T47D (cell line): ENCODE measurements at regions not wholly inside any gene's neighbourhood (a gene's known extent, or its start where the extent isn't known, plus 50 kb on each side); places are given as distances from the start of the nearest gene placed in this dataset.

ENCODE experiments used
- DNase-seq, 2 experiments: peaks; one replicate each; pipeline versions ENCODE4 v3.0.0 to v3.0.0-alpha.2; 2011 to 2012; ENCODE audit warnings: low read depth in 1 of 2, low spot score in 1 of 2
- JUND ChIP-seq: IDR thresholded peaks from 2 replicates; pipeline ENCODE4 v1.6.1; 2012; ENCODE audit warnings: low read depth
- in situ Hi-C: cut with HindIII; loops from 2 replicates; pipeline ENCODE4 v1.10.0; 2016; ENCODE audit warnings: low sequenced_read_pairs, low pct_unique_long_range_greater_than_20kb

DNA sequence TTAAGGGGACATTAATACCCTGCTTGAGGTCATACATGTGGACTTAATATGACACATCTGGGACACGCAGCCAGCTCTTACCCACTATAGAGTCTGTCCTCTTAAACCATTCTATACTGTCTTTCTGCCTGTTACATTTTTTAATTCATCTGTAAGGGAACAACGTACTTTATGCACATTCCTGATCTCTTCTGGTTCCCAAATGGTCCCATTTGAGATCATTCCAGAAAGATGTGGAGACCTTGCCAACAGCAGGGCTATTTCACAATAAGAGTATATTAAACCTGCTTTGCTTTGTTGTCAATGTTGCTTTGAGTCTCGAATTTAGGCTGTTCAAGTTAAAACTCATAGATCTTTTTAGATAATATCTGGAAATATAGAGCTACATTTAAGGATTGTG lies 332.2 kb upstream of the RAG2 start:
- in situ Hi-C loops, result no loop called here
- DNase-seq, result no peak
- no peak for TF ChIP-seq JUND

GRCh38 chr11:36929401-36929800 lies 331.4 kb upstream of the RAG2 start:
- DNase-seq, result no peak
- in situ Hi-C loops, result no loop called here
- no peak for TF ChIP-seq JUND

- in situ Hi-C loops, result no loop called here
- TF ChIP-seq JUND, result no peak
- no peak for DNase-seq
Measured at GRCh38 chr11:36928621-36929020, 330.6 kb upstream of the RAG2 start.

GRCh38 chr11:36899800-36900199 lies 301.8 kb upstream of the RAG2 start:
- no peak for DNase-seq
- in situ Hi-C loops, result no loop called here

DNA sequence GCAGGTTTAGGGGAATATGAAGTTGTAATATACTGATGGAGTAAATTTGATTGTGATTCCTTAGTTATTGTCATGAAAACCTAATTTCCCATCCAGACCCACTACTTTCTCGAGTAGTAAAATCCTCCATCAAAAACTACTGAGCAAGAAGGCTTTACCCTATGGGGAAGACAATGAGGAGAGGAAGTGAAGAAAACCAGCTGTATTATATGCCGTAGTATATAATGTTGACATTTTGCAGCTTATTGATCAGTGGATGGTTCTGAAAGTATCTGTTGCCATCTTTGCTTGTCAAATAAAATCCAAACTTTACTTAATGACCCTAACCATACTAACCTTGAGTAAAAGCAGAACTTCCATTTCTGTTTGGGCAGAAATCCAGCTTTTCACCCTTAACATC lies 292.8 kb upstream of the RAG2 start:
- in situ Hi-C loops, result no loop called here

More at GRCh38 chr11:36899800-36900199, 301.8 kb upstream of the RAG2 start:
- no peak for TF ChIP-seq JUND

DNA sequence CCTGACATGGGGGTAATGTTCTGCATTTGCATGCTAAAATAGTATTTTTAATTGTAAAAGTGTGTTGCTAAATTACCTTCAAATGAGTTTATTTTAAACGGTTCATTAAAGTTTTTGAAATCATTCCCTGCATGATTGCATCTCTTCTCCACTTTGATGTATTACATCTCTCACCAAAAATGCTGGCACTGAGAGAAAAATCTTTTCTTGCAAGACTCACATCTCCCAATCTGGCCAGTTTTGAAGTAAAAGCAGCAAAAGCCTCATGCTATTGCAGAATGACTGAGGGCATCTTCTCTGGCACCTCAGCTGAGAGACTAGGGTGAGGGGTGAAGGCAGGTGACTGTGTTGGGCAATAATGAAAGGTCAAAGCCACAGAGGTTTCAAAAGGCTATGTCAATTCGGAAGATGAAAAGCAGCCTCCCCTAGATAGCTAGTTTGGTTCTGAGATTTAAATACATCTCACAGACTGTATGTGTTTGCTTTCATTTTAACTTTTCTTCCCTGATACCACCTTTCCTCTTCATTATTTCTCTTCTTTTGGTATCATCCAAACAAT lies 292.2 kb upstream of the RAG2 start:
- in situ Hi-C loops, result no loop called here
- no peak for DNase-seq
- TF ChIP-seq JUND, result no peak

More for the DNA sequence above, 292.8 kb upstream of the RAG2 start:
- no peak for DNase-seq
- no peak for TF ChIP-seq JUND

GRCh38 chr11:36885154-36885553 lies 287.1 kb upstream of the RAG2 start:
- in situ Hi-C loops, result no loop called here
- no peak for DNase-seq
- TF ChIP-seq JUND, result no peak

- no peak for TF ChIP-seq JUND
- in situ Hi-C loops, result no loop called here
- no peak for DNase-seq
Measured at GRCh38 chr11:36878737-36879136, 280.7 kb upstream of the RAG2 start.

DNA sequence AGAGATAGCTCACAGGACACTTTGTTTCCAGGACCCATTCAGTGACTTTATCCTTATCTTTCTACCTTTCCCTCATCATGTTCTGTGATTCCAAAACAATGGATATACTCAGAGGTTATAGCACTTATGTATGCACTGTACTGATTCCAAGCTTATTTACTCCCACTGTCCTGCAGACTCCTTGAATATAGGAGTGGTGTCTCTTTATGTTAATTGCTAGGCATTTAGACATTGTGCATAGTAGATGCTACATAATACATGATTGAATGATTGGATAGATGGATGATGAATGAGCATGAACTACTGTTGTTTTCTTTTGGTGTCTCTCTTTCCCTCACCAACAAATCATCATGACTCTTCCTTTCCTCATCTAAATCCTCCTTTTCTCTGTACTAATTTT lies 279.1 kb upstream of the RAG2 start:
- no peak for TF ChIP-seq JUND
- in situ Hi-C loops, result no loop called here
- DNase-seq, result no peak

DNA sequence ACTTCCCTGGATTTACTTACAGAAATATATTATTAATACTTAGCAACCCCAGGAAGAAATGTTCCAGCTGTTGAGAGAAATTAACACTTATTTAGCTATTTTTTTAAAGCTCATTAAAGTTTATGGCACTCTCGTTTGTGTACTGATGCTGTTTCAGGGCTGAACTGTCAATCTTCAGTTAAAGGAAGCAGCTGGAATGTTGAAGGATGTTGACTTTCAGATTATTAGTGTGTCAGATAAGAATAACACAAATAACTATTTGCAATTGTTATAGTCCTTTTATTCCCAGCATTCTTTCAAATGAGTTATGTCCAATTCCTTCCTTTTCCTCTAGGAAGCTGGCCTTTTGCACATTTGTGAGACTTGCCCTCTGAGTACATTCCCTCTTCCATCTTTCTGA lies 278.2 kb upstream of the RAG2 start:
- TF ChIP-seq JUND, result no peak
- in situ Hi-C loops, result no loop called here
- no peak for DNase-seq

- TF ChIP-seq JUND, result no peak
- DNase-seq, result no peak
- in situ Hi-C loops, result no loop called here
Measured at GRCh38 chr11:36874291-36874690, 276.3 kb upstream of the RAG2 start.

- no peak for TF ChIP-seq JUND
- in situ Hi-C loops, result no loop called here
- DNase-seq, result no peak
Measured at GRCh38 chr11:36870361-36870760, 272.3 kb upstream of the RAG2 start.

DNA sequence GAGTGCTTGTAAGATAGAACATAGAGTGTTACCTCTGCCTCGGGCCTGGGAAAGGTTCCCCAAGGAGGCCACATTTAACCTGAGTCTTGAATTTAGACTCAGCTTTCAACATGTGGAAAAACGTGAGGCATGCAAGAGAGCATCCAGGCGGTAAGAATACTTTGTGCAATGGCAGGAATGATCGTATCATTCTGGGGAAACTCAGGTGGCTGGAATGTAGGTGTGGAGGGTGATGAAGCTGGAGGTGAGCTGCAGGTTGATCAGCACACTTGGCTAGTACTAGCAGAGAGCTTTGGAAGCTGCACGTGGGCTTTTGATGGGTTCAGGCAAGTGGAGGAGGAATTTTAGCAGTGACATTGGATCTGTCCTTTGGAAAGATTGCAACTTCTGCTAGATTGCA lies 270.3 kb upstream of the RAG2 start:
- TF ChIP-seq JUND, result no peak
- no peak for DNase-seq
- in situ Hi-C loops, result no loop called here

GRCh38 chr11:36865846-36866245 lies 267.8 kb upstream of the RAG2 start:
- TF ChIP-seq JUND, result no peak
- in situ Hi-C loops, result no loop called here

DNA sequence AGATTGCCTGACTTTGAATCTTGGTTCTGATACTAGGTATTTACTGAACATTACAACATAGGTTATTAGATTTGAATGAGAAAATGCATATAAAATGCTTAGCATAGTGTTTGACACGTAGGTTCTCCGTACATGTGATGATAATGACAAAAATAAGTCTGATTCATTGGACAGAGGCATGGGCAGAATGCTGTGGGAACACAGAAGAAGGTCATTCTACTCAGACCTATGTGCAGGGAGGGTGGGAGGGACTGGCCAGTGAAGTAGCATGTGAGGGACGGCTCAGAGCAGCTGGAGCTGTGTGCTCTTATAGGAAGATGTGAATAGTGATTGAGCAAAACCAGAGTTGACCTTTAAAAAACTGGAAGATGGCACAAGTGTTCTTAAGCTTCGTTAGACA lies 256.8 kb upstream of the RAG2 start:
- TF ChIP-seq JUND, result no peak
- in situ Hi-C loops, result no loop called here
- DNase-seq, result no peak

More at GRCh38 chr11:36865846-36866245, 267.8 kb upstream of the RAG2 start:
- no peak for DNase-seq
